C4-2B (cell line): ENCODE measurements at regions not wholly inside any gene's neighbourhood (a gene's known extent, or its start where the extent isn't known, plus 50 kb on each side); places are given as distances from the start of the nearest gene placed in this dataset.
"Not testable (repeated sequence)": the region's sequence is repeated elsewhere in the genome, so short reads cannot be mapped to it uniquely, and the experiment has no call there.

ENCODE experiments used
- CTCF ChIP-seq: fragments of 450-650 bp; conservative IDR thresholded peaks from 2 replicates; pipeline ENCODE4 v1.5.1; 2017; ENCODE audit warnings: mild to moderate bottlenecking
- ZFX ChIP-seq: fragments of 450-650 bp; IDR thresholded peaks from 2 replicates; pipeline ENCODE4 v1.6.1; 2017

- TF ChIP-seq CTCF, ZFX: not testable (repeated sequence)
These were observed 100.9 kb downstream of the TBC1D26 start for GRCh38 chr17:15832921-15833480.
